Spinal cord (tissue), 9 donors: ENCODE measurements at regions not wholly inside any gene's neighbourhood (a gene's known extent, or its start where the extent isn't known, plus 50 kb on each side); places are given as distances from the start of the nearest gene placed in this dataset.
A peak's percentile ranks its signal among the peaks of the same experiment; 100 is the strongest.
"Not testable (repeated sequence)": the region's sequence is repeated elsewhere in the genome, so short reads cannot be mapped to it uniquely, and the experiment has no call there.

Experiments used
- DNase-seq, 6 donors: peaks; one replicate each; pipeline versions ENCODE4 v3.0.0 to v3.0.0-alpha.2; 2013 to 2015; ENCODE audit warnings: low spot score in 6 of 6, low read depth in 4 of 6
- H3K27ac ChIP-seq: one replicate; pipeline ENCODE4 v1.5.1; 2013; ENCODE audit warnings: low read depth, low read length, control low read depth
- H3K27me3 ChIP-seq: one replicate; pipeline ENCODE4 v1.6.1; 2013; ENCODE audit warnings: low read length; ENCODE audit not compliant: control insufficient read depth, insufficient read depth
- H3K36me3 ChIP-seq: one replicate; pipeline ENCODE4 v1.6.1; 2013; ENCODE audit warnings: low read length; ENCODE audit not compliant: control insufficient read depth, insufficient read depth
- H3K4me1 ChIP-seq: one replicate; pipeline ENCODE4 v1.6.1; 2013; ENCODE audit warnings: low read length; ENCODE audit not compliant: control insufficient read depth, insufficient read depth
- H3K4me3 ChIP-seq: one replicate; pipeline ENCODE4 v1.5.1; 2013; ENCODE audit warnings: low read depth, low read length, control low read depth
- H3K9me3 ChIP-seq: one replicate; pipeline ENCODE4 v1.6.1; 2013; ENCODE audit warnings: low read length; ENCODE audit not compliant: control insufficient read depth, insufficient read depth
- WGBS: methylation state at CpG from one replicate; pipeline ENCODE4 v1.1.5; 2013; ENCODE audit warnings: missing lambda C conversion rate; ENCODE audit not compliant: insufficient coverage; 5-methylcytosine and 5-hydroxymethylcytosine counted together
- donor health status: healthy.

DNA sequence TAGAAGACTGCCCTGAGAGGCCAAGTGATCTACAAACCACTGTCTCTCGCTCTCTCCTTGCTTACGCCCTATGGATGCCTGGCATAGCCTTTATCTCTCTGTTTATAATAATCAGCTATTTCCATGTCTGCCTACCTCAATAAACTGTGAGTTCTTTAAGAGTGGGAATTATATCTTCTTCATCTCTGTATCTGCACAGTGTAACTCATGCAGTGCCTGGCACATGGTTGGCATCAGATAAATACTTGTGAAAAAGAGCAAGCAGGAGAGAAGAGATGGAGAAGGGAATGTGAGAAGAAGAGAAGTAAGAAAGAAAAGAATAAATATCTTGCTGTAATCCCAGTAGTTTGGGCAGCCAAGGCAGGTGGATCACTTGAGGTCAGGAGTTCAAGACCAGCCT is 94.6 kb upstream of the TNPO1 start:
- H3K9me3 ChIP-seq: no peaks in the 10 kb centered on the region
- H3K27me3 ChIP-seq: no peaks in the 10 kb centered on the region
- H3K36me3 ChIP-seq: no peaks in the 10 kb centered on the region
- no peak overlapping the region for H3K4me3 ChIP-seq
- no peak for DNase-seq
- H3K27ac ChIP-seq: no peak overlapping the region
- 100% methylated on average over 2 of the region's 2 CpGs for WGBS
- no peaks in the 10 kb centered on the region for H3K4me1 ChIP-seq

DNA sequence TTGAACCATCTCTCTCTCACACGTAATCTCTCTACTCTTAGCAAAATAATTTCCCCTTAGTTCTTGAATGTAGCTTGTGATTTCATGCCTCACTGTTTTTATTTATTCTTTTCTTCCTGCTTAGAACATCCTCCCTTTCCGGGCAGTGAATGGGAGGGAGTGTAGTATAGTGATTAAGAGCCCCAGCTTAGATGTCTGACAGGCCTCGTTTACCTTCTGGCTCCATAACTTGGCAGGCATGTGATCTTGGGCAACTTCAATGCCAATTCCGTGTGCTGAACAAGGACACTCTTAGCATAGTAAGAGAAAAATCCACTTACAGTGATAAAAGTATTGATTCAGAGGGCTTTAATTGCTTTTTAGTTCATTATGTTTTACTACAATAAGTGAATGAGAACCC is 96.3 kb upstream of the TNPO1 start:
- no peaks in the 10 kb centered on the region for H3K9me3 ChIP-seq
- H3K36me3 ChIP-seq: no peaks in the 10 kb centered on the region
- H3K4me1 ChIP-seq: no peaks in the 10 kb centered on the region
- H3K27ac ChIP-seq: no peak overlapping the region
- DNase-seq: peak in 1 of 6 donors; percentile 14
- no peaks in the 10 kb centered on the region for H3K27me3 ChIP-seq
- no peak overlapping the region for H3K4me3 ChIP-seq
- WGBS: no CpG with 5 or more reads among the region's 4 CpGs

DNA sequence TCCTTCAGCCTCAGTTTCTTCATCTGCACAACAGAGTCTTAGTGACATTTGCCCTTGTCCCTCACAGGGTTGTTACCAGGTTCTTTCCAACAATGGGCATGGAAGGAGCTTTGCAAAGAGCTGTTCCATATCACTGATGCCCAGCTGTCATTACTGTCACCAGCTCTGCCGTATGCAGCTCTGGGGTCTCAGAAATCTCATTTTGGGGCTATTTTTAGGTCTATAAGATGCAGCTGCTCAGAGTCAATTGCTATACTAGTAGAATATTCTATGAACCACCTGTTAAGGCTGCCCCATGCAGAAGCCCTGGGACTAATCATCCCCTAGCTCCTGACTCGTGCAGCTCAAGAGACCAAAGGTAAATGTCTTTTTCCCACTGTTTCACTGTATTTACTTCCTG is 105.1 kb upstream of the TNPO1 start:
- Histone ChIP-seq H3K27ac (no peak overlapping the region), H3K9me3 (peaks cover 3% of the 10 kb centered on the region), H3K36me3 (no peaks in the 10 kb centered on the region), H3K27me3 (no peaks in the 10 kb centered on the region), H3K4me3 (no peak overlapping the region), H3K4me1 (peaks cover 6% of the 10 kb centered on the region)
- 75% methylated on average over 1 of the region's 2 CpGs for WGBS
- peak in 1 of 6 donors; percentile 34 for DNase-seq

DNA sequence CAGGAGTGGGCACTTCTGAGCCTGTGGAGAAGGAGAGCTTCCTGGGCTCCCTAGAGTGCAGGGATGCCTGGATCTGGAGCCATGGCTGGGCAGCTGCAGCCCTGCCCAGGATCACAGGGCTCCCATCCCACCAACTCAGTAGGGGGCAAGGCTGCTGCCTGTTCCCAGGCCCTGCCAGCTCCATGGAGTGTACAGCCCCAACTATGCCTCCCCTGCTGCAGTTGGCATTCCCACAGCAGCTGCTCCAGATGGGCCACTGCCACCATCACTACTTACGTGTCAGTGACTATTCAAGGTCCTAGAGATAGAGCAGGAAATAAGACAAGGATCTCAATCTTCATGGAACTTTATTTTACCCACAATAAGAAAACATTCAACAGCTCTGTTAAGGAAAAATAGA is 107.1 kb upstream of the TNPO1 start:
- Histone ChIP-seq H3K9me3 (peaks cover 3% of the 10 kb centered on the region), H3K27ac (no peak overlapping the region), H3K4me1 (peaks cover 6% of the 10 kb centered on the region), H3K4me3 (no peak overlapping the region), H3K27me3 (no peaks in the 10 kb centered on the region), H3K36me3 (no peaks in the 10 kb centered on the region)
- no CpG with 5 or more reads among the region's 1 CpG for WGBS
- no peak for DNase-seq

DNA sequence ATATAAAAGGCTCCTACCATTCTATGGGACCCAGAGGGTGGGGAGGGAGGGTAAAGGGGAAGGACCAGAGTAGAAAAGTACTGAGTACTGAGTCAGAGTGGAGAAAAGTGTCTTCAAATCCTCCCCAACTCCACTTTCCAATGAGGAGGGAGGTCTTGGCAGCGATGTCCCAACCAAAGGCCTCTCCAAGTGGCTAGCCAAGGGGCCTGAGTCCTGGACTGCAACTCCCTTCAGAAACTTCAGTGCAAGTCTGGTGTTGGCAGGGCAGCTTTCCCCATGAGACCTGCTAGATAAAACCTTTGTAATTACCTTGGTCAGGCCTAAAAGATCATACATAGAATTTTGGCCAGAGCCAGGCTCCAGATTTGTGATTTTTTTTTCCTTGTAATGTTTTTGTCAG is 111.3 kb upstream of the TNPO1 start:
- H3K4me3 ChIP-seq: no peak overlapping the region
- peaks cover 6% of the 10 kb centered on the region for H3K4me1 ChIP-seq
- no peaks in the 10 kb centered on the region for H3K27me3 ChIP-seq
- peaks cover 3% of the 10 kb centered on the region for H3K9me3 ChIP-seq
- no peaks in the 10 kb centered on the region for H3K36me3 ChIP-seq
- no peak for DNase-seq
- no peak overlapping the region for H3K27ac ChIP-seq
- no CpG with 5 or more reads among the region's 1 CpG for WGBS

DNA sequence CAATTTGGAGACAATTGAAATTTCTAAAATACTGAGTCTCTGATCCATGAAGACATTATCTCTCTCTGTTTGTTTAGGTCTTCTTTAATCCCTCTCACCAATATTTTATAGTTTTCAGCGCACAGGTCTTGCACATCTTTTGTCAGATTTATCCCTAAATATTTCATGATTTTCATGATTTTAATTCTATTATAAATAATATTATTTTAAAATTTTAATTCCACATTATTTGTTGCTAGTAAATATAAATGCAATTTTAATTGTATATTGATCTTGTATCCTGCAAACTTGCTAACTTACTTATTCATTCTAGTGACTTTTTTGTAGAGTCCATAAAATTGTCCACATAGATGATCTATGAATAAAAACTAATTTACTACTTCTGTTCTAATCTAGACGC is 112.6 kb upstream of the TNPO1 start:
- Histone ChIP-seq H3K4me3 (no peak overlapping the region), H3K27me3 (no peaks in the 10 kb centered on the region), H3K36me3 (no peaks in the 10 kb centered on the region), H3K4me1 (peaks cover under 1% of the 10 kb centered on the region), H3K9me3 (peaks cover 3% of the 10 kb centered on the region), H3K27ac (no peak overlapping the region)
- no peak for DNase-seq
- no CpG with 5 or more reads among the region's 2 CpGs for whole genome bisulfite sequencing

DNA sequence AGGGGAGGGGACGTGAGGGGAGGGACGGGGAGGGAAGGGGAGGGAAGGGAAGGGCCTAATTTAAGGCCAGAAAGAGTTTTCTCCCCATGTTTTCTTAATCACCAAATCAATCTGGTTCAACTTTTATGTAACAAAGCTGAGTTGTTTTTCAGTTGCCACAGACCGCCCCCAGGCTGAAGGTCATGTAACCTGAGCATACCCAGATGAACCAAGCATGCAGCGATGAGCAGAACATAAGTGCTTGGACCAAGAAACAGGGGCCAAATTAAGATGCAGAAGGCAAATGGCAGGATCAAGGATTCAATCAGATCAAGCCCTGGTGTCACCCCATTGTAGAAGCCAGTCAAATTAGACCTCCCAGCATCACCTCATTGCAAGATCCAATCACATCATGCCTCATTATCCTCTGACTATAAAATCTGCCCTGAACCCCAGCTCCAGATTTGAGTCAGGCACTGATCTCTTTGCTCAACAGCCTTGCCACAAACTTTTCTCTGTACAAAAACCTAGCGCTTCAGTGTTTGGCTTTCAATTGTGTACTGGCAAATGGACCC is 113.5 kb upstream of the TNPO1 start:
- Histone ChIP-seq H3K4me3 (no peak overlapping the region), H3K27me3 (no peaks in the 10 kb centered on the region), H3K9me3 (no peaks in the 10 kb centered on the region), H3K27ac (no peak overlapping the region), H3K36me3 (no peaks in the 10 kb centered on the region), H3K4me1 (no peaks in the 10 kb centered on the region)
- 94% methylated on average over 2 of the region's 5 CpGs for WGBS
- DNase-seq: no peak

DNA sequence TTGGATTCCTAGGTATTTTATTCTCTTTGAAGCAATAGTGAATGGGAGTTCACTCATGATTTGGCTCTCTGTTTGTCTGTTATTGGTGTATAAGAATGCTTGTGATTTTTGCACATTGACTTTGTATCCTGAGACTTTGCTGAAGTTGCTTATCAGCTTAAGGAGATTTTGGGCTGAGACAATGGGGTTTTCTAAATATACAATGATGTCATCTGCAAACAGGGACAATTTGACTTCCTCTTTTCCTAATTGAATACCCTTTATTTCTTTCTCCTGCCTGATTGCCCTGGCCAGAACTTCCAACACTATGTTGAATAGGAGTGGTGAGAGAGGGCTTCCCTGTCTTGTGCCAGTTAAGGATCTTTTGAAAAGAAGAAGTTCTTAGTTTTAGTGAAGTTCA is 114.4 kb upstream of the TNPO1 start:
- H3K4me3 ChIP-seq, H3K27me3 ChIP-seq, H3K4me1 ChIP-seq, H3K27ac ChIP-seq, DNase-seq, H3K36me3 ChIP-seq, H3K9me3 ChIP-seq: not testable (repeated sequence)

DNA sequence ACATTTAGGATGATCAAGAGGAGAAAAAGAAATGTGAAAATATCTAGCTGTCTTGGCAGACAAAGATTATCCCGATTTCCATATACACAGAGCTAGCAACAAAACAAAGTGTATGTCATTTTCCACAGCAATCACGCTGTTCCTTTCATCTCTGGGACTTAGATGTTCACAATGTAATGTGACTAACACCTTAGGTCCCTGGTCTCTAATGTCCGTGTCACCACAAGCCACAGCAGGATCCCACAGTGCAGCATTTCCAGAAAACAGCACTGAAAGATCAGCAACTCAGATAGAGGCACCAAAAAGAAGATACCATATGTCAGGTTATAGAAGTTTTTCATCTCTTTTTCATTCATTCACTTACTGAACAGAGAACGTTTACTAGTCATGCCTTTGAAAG is 118.0 kb upstream of the TNPO1 start:
- 72% methylated on average over 3 of the region's 4 CpGs for WGBS
- no peaks in the 10 kb centered on the region for H3K4me1 ChIP-seq
- DNase-seq: no peak
- H3K36me3 ChIP-seq: no peaks in the 10 kb centered on the region
- no peaks in the 10 kb centered on the region for H3K9me3 ChIP-seq
- no peak overlapping the region for H3K27ac ChIP-seq
- H3K27me3 ChIP-seq: no peaks in the 10 kb centered on the region
- no peak overlapping the region for H3K4me3 ChIP-seq

DNA sequence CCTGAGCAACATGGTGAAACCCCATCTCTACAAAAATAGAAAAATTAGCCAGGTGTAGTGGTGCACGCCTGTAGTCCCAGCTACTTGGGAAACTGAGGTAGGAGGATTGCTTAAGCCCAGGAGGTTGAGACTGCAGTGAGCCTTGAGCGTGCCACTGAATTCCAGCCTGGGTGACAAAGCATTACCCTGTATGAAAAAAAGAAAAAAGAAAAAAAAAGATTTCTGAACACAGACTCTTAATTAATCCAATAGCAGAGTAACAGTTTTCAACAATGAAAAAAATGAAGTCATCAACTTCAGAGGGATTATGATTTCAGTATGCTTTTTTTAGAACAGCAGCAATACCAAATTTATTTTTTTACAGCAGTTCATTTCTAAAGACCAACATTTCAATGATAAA is 118.8 kb upstream of the TNPO1 start:
- Histone ChIP-seq H3K4me3 (no peak overlapping the region), H3K9me3 (no peaks in the 10 kb centered on the region), H3K27me3 (no peaks in the 10 kb centered on the region), H3K36me3 (no peaks in the 10 kb centered on the region), H3K27ac (no peak overlapping the region), H3K4me1 (no peaks in the 10 kb centered on the region)
- no peak for DNase-seq
- WGBS: 100% methylated on average over 1 of the region's 2 CpGs
